22Rv1 (cell line): ENCODE measurements at regions not wholly inside any gene's neighbourhood (a gene's known extent, or its start where the extent isn't known, plus 50 kb on each side); places are given as distances from the start of the nearest gene placed in this dataset.

ENCODE experiments used
- CTCF ChIP-seq: fragments of 450-650 bp; IDR thresholded peaks from 2 replicates; pipeline ENCODE4 v1.5.1; 2017; ENCODE audit warnings: mild to moderate bottlenecking
- ZFX ChIP-seq: fragments of 450-650 bp; IDR thresholded peaks from 2 replicates; pipeline ENCODE4 v1.6.1; 2017; ENCODE audit warnings: antibody characterized with exemption, borderline replicate concordance

GRCh38 chr3:168624892-168625448, 529.2 kb upstream of the GOLIM4 start:
- TF ChIP-seq CTCF = no peak
- TF ChIP-seq ZFX = no peak
